ENCODE measurements at regions not wholly inside any gene's neighbourhood (a gene's known extent, or its start where the extent isn't known, plus 50 kb on each side); places are given as distances from the start of the nearest gene placed in this dataset.

DNA sequence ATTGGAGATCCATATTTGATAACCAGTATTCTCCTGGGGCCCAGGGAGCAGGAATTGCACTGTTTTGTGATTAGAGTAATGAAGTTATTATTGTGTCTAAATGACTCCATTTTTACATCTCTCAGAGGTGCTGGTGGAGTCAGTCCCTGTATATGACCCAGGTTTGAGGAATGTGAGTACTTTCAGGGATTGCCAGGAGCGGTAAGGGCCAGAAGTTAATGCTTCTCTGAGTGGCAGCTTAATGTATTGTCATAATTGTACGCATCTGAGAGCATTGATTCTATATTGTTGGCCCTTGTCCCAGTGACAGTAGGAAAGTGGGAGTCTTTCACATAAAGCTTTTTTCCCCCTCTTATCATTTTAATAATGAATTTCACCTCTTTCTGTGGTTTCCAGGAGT lies 146.2 kb downstream of the GATB start:
- DNase-seq (ENCODE audit: low read depth) = no peak
- TF ChIP-seq, protein P1, sequence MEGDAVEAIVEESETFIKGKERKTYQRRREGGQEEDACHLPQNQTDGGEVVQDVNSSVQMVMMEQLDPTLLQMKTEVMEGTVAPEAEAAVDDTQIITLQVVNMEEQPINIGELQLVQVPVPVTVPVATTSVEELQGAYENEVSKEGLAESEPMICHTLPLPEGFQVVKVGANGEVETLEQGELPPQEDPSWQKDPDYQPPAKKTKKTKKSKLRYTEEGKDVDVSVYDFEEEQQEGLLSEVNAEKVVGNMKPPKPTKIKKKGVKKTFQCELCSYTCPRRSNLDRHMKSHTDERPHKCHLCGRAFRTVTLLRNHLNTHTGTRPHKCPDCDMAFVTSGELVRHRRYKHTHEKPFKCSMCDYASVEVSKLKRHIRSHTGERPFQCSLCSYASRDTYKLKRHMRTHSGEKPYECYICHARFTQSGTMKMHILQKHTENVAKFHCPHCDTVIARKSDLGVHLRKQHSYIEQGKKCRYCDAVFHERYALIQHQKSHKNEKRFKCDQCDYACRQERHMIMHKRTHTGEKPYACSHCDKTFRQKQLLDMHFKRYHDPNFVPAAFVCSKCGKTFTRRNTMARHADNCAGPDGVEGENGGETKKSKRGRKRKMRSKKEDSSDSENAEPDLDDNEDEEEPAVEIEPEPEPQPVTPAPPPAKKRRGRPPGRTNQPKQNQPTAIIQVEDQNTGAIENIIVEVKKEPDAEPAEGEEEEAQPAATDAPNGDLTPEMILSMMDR (IDR thresholded peaks at IDR 0.05; ENCODE audit: insufficient read depth, low read depth, low read length, missing control alignments) = no peak
- no peak overlapping the region for H3K4me3 ChIP-seq (ENCODE audit: low read depth, low read length)

DNA sequence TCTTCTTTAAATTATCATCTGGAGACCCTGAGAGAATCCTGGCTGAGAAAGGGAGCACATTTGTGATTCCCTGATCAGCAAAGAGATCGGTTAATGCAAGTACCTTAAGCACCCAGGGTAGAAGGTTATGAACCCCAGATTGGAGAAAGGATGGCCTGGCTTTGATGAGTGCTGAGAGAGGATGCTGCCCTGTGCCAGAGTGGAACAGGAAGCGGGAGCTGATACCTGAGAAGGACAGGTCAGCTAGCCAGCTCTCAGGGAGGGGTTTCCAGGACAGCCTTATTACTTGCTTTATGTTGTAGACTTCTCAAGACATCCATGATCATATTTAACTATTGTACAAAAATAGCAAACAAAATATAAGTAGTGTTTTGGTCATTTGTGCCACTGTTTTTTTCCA lies 141.9 kb downstream of the GATB start:
- no peak overlapping the region for H3K4me3 ChIP-seq (ENCODE audit: low read depth, low read length)
- DNase-seq (ENCODE audit: low read depth) = no peak
- TF ChIP-seq, protein P1 (IDR thresholded peaks at IDR 0.05; ENCODE audit: insufficient read depth, low read depth, low read length, missing control alignments) = no peak

DNA sequence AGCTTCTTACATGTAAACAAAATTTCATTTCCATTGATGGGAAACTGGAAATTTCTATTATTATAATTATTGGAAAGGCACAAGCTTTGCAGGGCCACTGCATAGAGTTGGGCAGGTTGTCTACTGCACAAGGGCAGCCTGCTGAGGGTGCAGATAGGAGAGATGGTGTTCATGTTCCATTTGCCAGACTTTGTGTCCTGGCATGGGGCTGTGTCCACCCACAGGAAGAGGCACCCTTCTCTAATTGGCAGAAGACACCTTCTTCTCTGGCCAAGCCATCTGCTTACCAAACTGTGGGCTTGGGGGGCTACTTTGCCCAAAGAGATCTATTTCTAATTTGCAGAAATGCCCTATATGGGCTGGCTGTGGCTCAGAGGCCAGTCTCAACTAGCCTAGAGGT lies 140.7 kb downstream of the GATB start:
- no peak for DNase-seq (ENCODE audit: low read depth)
- H3K4me3 ChIP-seq (ENCODE audit: low read depth, low read length) = no peak overlapping the region
- TF ChIP-seq, protein P1 (IDR thresholded peaks at IDR 0.05; ENCODE audit: insufficient read depth, low read depth, low read length, missing control alignments) = no peak
